HG03442 (cell line): ENCODE measurements at regions not wholly inside any gene's neighbourhood (a gene's known extent, or its start where the extent isn't known, plus 50 kb on each side); places are given as distances from the start of the nearest gene placed in this dataset.

Experiments used
- ATAC-seq: cut with Tn5 transposase; IDR thresholded peaks from one replicate; pipeline ENCODE4 v1.9.1; 2021; ENCODE audit warnings: mild to moderate bottlenecking, moderate library complexity; ENCODE audit not compliant: unreplicated experiment

- ATAC-seq, result no peak
Measured at GRCh38 chr18:68035774-68036522, 519.4 kb upstream of the DSEL start.

- no peak for ATAC-seq
Measured at GRCh38 chr18:68034296-68034695, 517.8 kb upstream of the DSEL start.

GRCh38 chr18:68033466-68033865 is 516.9 kb upstream of the DSEL start:
- no peak for ATAC-seq

- no peak for ATAC-seq
Measured at GRCh38 chr18:68024716-68025115, 508.2 kb upstream of the DSEL start.

GRCh38 chr18:68017385-68017784 is 500.9 kb upstream of the DSEL start:
- ATAC-seq, result no peak

GRCh38 chr18:67997496-67997895 is 481.0 kb upstream of the DSEL start:
- no peak for ATAC-seq

- no peak for ATAC-seq
Measured at GRCh38 chr18:67995769-67996168, 479.2 kb upstream of the DSEL start.

- ATAC-seq, result no peak
Measured at GRCh38 chr18:67980241-67980640, 463.7 kb upstream of the DSEL start.

GRCh38 chr18:67977067-67977616 is 460.6 kb upstream of the DSEL start:
- ATAC-seq, result no peak

- no peak for ATAC-seq
Measured at GRCh38 chr18:67973916-67974315, 457.4 kb upstream of the DSEL start.

- no peak for ATAC-seq
Measured at GRCh38 chr18:67969458-67969857, 452.9 kb upstream of the DSEL start.

- no peak for ATAC-seq
Measured at GRCh38 chr18:67966224-67966623, 449.7 kb upstream of the DSEL start.

- no peak for ATAC-seq
Measured at GRCh38 chr18:67964462-67964861, 447.9 kb upstream of the DSEL start.

GRCh38 chr18:67961701-67962440 is 445.4 kb upstream of the DSEL start:
- ATAC-seq, result no peak

- no peak for ATAC-seq
Measured at GRCh38 chr18:67957684-67958083, 441.2 kb upstream of the DSEL start.

GRCh38 chr18:67954594-67954993 is 438.1 kb upstream of the DSEL start:
- no peak for ATAC-seq

- no peak for ATAC-seq
Measured at GRCh38 chr18:67951137-67951536, 434.6 kb upstream of the DSEL start.

- no peak for ATAC-seq
Measured at GRCh38 chr18:67938660-67939059, 422.1 kb upstream of the DSEL start.

- ATAC-seq, result peak; percentile 65
Measured at GRCh38 chr18:67935638-67936037, 419.1 kb upstream of the DSEL start.

GRCh38 chr18:67933271-67933670 is 416.8 kb upstream of the DSEL start:
- ATAC-seq, result no peak

GRCh38 chr18:67932271-67932670 is 415.8 kb upstream of the DSEL start:
- ATAC-seq, result no peak
